Testis (tissue), 2 donors: ENCODE measurements at regions not wholly inside any gene's neighbourhood (a gene's known extent, or its start where the extent isn't known, plus 50 kb on each side); places are given as distances from the start of the nearest gene placed in this dataset.

Experiments
- DNase-seq: peaks from one replicate; pipeline ENCODE4 v3.0.0-alpha.2; 2019
- H3K27ac ChIP-seq, 2 donors: fragments of 200-600 bp; sonication (generic); one replicate each; pipeline ENCODE4 v1.5.1; 2019
- H3K27me3 ChIP-seq: fragments of 200-600 bp; sonication (generic); one replicate; pipeline ENCODE4 v1.5.1; 2019
- H3K36me3 ChIP-seq: fragments of 200-600 bp; sonication (generic); one replicate; pipeline ENCODE4 v1.5.1; 2017; ENCODE audit warnings: low read depth; ENCODE audit errors: missing control alignments
- H3K4me1 ChIP-seq: fragments of 200-600 bp; sonication (generic); one replicate; pipeline ENCODE4 v1.5.1; 2019
- H3K4me3 ChIP-seq, 2 donors: fragments of 200-600 bp; sonication (generic); one replicate each; pipeline ENCODE4 v1.5.1; 2017 to 2019
- H3K9me3 ChIP-seq: fragments of 200-600 bp; sonication (generic); one replicate; pipeline ENCODE4 v1.5.1; 2017
- CTCF ChIP-seq, 3 experiments: fragments of 450-650 bp in 2 of 3; fragments of 200-600 bp in 1 of 3; sonication (generic) in 1 of 3; IDR thresholded peaks; one replicate each; pipeline ENCODE4 v1.5.1; 2016 to 2019; ENCODE audit warnings: antibody characterized with exemption in 3 of 3, mild to moderate bottlenecking in 2 of 3, moderate library complexity in 1 of 3
- POLR2A ChIP-seq: fragments of 450-650 bp; IDR thresholded peaks from one replicate; pipeline ENCODE4 v1.6.1; 2017; ENCODE audit warnings: antibody characterized with exemption, mild to moderate bottlenecking, moderate library complexity
- WGBS, 2 donors: methylation state at CpG; one replicate each; pipeline ENCODE4 v1.1.5; 2018; 5-methylcytosine and 5-hydroxymethylcytosine counted together
- intact Hi-C: fragments of 100-400 bp; cut with DNase I; formaldehyde crosslinking; loops from one replicate; pipeline ENCODE4 v1.15.1; 2023; ENCODE audit warnings: low total_unique reads

GRCh38 chr17:77641718-77642117 lies 316.8 kb upstream of the TNRC6C start:
- Histone ChIP-seq H3K9me3 (no peaks in the 10 kb centered on the region), H3K4me1 (no peaks in the 10 kb centered on the region), H3K4me3 (no peak overlapping the region), H3K27me3 (no peaks in the 10 kb centered on the region), H3K36me3 (no peaks in the 10 kb centered on the region), H3K27ac (no peak overlapping the region)
- DNase-seq = no peak
- WGBS, 2 donors = 74 to 90% methylated on average over 4 of the region's 4 CpGs
- TF ChIP-seq CTCF (IDR thresholded peaks at IDR 0.05) (no peak), POLR2A (no peak)
- intact Hi-C loops = no loop called here

- Histone ChIP-seq H3K36me3 (no peaks in the 10 kb centered on the region), H3K27ac (no peak overlapping the region), H3K4me3 (no peak overlapping the region), H3K27me3 (no peaks in the 10 kb centered on the region), H3K9me3 (no peaks in the 10 kb centered on the region), H3K4me1 (no peaks in the 10 kb centered on the region)
- no peak for DNase-seq
- intact Hi-C loops = no loop called here
- 58% methylated on average over 10 to 15 of the region's 15 CpGs for WGBS, 2 donors
- TF ChIP-seq CTCF (IDR thresholded peaks at IDR 0.05) (no peak), POLR2A (no peak)
Observed at GRCh38 chr17:77644181-77645071, 314.1 kb upstream of the TNRC6C start.

- TF ChIP-seq POLR2A = no peak
- intact Hi-C loops = no loop called here
- DNase-seq = no peak
- WGBS, 2 donors = 60 to 67% methylated on average over 27 to 28 of the region's 28 CpGs
- no peak overlapping the region for H3K27ac ChIP-seq
- no peaks in the 10 kb centered on the region for H3K9me3 ChIP-seq
- H3K27me3 ChIP-seq = no peaks in the 10 kb centered on the region
- no peaks in the 10 kb centered on the region for H3K4me1 ChIP-seq
- H3K4me3 ChIP-seq = no peak overlapping the region
- no peaks in the 10 kb centered on the region for H3K36me3 ChIP-seq
Observed at GRCh38 chr17:77645072-77646045, 313.1 kb upstream of the TNRC6C start.

- Histone ChIP-seq H3K36me3 (no peaks in the 10 kb centered on the region), H3K9me3 (no peaks in the 10 kb centered on the region), H3K27me3 (no peaks in the 10 kb centered on the region), H3K4me1 (no peaks in the 10 kb centered on the region), H3K27ac (no peak overlapping the region), H3K4me3 (no peak overlapping the region)
- TF ChIP-seq POLR2A (no peak), CTCF (IDR thresholded peaks at IDR 0.05) (no peak)
- DNase-seq = no peak
- 75 to 88% methylated on average over 11 of the region's 11 CpGs for WGBS, 2 donors
- intact Hi-C loops = no loop called here
Observed at GRCh38 chr17:77646046-77646430, 312.5 kb upstream of the TNRC6C start.

- TF ChIP-seq CTCF (IDR thresholded peaks at IDR 0.05) (no peak), POLR2A (no peak)
- 84 to 90% methylated on average over 11 of the region's 11 CpGs for WGBS, 2 donors
- Histone ChIP-seq H3K4me1 (no peaks in the 10 kb centered on the region), H3K4me3 (no peak overlapping the region), H3K36me3 (no peaks in the 10 kb centered on the region), H3K27me3 (no peaks in the 10 kb centered on the region), H3K9me3 (no peaks in the 10 kb centered on the region), H3K27ac (no peak overlapping the region)
- no peak for DNase-seq
- intact Hi-C loops = no loop called here
Observed at GRCh38 chr17:77647531-77647930, 311.0 kb upstream of the TNRC6C start.
